ENCODE measurements at regions not wholly inside any gene's neighbourhood (a gene's known extent, or its start where the extent isn't known, plus 50 kb on each side); places are given as distances from the start of the nearest gene placed in this dataset.

DNA sequence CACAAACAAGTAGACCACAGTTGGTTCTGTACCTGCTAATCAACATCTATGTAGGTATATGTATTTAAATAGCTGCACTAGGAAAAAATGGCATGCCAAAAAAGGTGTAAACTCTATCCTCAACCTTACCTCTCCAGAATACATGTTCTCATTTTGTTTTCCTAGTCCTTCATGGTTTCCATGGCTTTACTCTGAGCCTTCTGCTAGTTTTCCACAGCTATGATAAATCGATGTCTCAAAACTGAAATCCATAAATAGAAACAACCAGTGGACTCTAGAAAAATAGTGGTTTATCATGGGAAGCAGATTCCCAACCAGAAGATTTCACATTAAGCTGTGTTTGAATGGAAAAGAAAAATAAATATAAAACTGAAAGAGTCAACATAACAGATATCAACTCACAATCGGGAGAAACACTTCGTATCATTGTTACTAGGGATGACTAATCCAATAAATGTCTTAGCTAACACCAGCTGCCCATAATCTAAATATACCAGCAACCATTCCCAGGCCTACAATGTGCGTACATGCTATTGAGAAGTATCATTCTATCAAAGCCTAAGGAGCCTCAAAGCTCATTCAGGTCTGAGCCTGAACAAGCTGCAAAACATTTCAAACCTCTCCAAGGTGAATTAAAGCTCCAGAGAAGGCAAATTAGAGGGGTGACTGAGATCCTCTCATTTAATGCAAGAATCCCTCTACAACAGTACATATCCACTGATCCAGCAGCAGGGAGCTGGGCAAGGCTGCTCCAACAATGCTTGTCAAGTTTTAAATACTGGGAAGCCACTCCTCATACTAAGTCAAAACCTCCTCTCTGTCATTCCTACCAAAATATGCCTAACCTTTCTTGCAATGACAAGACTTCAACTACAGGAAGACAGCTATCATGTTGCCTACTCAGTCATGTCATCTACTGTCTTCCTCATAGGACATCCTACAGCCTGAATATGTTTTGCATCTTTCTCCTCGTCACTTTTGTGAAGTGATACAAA is 90.2 kb downstream of the KCTD12 start:
- TF ChIP-seq POLR2A (IDR thresholded peaks at IDR 0.05; ENCODE audit: low read depth, low read length) = no peak
- TF ChIP-seq POLR2AphosphoS5 (IDR thresholded peaks at IDR 0.05; ENCODE audit: low read depth, low read length) = no peak
- TF ChIP-seq TAF1 (IDR thresholded peaks at IDR 0.05; ENCODE audit: borderline replicate concordance, low read depth, low read length) = no peak
